NB4 (cell line): ENCODE measurements at regions not wholly inside any gene's neighbourhood (a gene's known extent, or its start where the extent isn't known, plus 50 kb on each side); places are given as distances from the start of the nearest gene placed in this dataset.

Experiments used
- POLR2A ChIP-seq: IDR thresholded peaks from 2 replicates; pipeline ENCODE4 v1.6.1; 2011; ENCODE audit warnings: mild to moderate bottlenecking; ENCODE audit not compliant: insufficient read length; ENCODE audit errors: extremely low read depth
- TF ChIP-seq, protein P1 (sequence below): IDR thresholded peaks from one replicate; pipeline ENCODE4 v1.5.1; 2012; ENCODE audit warnings: low read depth, low read length
- TF ChIP-seq, protein P2 (sequence below): IDR thresholded peaks from 2 replicates; pipeline ENCODE4 v1.6.1; 2011; ENCODE audit warnings: low read depth, low read length

DNA sequence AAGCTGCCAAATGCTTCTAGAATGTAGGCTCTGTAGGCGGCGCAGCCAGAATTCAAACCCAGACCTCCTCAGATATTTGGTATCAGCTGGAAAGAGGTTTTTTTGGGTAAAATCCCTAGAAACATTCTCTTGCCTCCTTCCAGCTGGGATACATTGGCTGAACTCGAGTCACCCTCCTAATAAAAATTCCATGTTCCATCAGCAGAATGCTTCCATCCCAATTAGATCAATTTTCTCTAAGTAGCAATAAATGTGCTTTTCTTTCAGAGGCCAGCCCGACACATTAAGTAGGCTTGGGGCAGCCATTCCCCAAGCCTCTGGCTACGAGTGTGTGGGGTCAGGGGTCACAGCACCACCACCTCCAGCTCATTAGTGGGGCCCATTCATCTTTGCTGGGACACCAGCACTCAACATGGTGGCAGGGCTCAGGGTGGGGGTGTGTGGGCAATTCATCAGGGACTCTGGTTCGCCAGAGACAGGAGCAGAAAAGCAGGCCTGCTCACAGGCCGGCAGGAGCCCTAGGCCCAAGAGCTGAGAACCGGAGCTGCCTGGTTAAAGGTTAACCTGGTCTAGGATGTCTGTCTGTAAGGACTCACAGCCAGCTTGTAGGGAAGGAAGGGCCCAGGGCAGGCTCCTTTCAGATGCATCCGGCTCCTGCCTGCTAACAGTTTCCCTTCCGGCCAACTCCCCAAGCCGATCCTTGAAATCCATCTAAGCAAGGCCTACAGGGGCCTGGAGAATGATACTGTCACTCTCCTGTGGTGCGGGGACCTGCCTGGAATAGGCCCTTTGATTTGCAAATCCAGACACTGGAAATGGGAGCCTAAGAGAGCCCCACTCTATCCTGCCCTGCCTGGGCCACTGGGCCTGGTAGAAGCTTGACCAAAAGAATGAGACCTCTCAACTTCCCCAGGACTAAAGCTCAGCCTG lies 159.1 kb upstream of the TOP1 start:
- TF ChIP-seq, protein P1, sequence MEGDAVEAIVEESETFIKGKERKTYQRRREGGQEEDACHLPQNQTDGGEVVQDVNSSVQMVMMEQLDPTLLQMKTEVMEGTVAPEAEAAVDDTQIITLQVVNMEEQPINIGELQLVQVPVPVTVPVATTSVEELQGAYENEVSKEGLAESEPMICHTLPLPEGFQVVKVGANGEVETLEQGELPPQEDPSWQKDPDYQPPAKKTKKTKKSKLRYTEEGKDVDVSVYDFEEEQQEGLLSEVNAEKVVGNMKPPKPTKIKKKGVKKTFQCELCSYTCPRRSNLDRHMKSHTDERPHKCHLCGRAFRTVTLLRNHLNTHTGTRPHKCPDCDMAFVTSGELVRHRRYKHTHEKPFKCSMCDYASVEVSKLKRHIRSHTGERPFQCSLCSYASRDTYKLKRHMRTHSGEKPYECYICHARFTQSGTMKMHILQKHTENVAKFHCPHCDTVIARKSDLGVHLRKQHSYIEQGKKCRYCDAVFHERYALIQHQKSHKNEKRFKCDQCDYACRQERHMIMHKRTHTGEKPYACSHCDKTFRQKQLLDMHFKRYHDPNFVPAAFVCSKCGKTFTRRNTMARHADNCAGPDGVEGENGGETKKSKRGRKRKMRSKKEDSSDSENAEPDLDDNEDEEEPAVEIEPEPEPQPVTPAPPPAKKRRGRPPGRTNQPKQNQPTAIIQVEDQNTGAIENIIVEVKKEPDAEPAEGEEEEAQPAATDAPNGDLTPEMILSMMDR: no peak
- no peak for TF ChIP-seq POLR2A
- TF ChIP-seq, protein P2, sequence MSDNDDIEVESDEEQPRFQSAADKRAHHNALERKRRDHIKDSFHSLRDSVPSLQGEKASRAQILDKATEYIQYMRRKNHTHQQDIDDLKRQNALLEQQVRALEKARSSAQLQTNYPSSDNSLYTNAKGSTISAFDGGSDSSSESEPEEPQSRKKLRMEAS: no peak
